AG20443 (cell line): ENCODE measurements at regions not wholly inside any gene's neighbourhood (a gene's known extent, or its start where the extent isn't known, plus 50 kb on each side); places are given as distances from the start of the nearest gene placed in this dataset.

Experiments
- DNase-seq: peaks from one replicate; pipeline ENCODE4 v3.0.0; 2012; ENCODE audit warnings: low spot score, mixed read lengths

DNA sequence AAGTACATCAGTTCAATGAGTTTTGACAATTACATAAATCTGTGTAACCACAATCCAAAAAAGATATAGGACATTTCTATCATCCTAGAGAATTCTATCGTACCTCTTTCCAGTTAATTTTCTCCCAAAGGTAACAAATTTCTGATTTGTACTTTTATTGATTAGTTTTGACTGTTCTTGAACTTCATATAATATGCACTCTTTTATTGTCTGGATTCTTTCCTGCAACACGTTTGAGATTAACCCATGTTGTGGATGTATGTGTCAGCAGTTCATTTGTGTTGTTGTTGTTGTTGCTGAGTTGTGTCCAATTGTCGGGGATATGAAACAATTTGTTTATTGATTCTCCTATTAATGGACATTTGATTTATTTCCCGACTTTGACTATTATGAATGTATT is 145.9 kb upstream of the WDR11 start:
- no peak for DNase-seq

DNA sequence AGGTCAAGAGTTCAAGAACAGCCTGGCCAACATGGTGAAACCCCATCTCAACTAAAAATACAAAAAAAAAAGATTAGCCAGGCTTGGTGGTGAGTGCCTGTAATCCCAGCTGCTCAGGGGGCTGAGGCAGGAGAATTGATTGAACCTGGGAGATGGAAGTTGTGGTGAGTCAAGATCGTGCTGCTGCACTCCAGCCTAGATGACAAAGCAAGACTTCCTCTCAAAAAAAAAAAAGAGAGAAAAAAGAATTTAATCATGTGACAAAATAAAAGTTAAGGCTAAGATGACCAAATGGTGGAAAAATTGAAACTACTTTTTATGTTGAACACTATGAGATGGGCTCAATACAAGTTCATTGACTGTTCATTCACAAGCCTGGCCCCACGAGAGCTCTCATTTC is 141.1 kb upstream of the WDR11 start:
- DNase-seq = no peak

DNA sequence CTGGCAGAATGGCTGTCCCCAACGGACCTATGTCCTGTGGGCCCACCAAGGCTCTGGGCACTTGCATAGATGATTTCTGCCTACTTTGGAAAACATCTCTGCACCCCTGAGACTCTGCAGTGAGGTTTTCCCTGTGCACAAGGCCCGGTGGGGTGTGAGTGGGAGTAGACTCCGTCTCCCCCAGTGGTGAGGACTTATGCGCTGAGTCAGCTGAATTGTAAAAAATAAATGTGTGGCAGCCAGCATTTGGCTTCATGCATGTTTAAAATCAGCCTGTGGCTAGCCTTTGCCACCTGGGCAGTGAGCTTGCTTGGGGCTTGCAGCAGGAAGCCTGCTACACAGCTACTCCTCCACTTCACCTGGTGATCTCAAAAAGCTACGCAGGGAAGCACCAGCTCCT is 139.3 kb upstream of the WDR11 start:
- no peak for DNase-seq

DNA sequence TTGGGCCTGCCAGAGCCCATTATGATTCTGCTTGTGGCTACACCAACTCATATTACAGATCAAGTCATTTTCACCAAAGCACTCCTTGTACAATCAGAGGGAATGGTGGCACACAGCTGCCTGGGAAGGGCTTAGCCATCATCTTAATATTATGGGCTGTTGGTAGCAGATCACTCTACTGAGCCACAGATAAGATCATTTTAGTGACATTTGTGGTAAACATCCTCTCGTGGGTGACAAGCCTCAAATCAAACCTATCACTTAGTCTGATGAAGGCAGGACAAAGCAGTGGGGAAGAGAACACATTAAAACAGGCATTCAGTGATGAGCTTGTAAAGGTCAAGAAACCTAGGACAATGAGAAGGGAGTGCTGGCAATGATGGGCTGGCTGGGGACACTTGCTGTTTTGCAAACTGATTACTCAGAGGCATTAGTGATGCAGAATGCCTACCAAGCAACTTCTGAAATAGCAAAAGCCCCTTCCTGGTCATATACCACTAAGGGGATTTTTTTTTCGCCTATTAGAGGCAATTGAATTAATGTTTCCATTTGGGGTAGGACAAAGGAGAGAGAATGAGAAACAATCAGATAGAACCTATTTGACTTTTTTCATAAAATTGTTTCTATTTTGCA is 137.5 kb upstream of the WDR11 start:
- no peak for DNase-seq

DNA sequence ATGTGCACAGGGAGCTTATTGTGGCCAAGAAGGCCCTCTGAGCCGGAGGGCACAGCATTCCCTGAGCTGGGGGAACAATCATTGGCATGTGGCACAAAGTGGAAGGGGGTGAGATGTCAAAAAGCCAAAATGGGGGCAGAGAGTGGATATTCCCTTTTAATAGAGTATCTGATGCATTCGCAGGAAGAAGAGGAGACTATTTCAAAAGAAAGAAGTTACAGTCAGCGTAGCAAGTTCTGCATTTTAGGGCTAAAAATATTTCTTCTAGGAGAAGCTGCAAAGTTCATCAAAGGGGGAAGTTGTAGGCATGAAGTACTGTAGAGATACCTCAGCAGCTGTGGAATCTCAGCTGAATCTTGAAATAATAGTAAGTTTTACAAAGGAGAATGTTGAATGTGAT is 136.0 kb upstream of the WDR11 start:
- DNase-seq = no peak

DNA sequence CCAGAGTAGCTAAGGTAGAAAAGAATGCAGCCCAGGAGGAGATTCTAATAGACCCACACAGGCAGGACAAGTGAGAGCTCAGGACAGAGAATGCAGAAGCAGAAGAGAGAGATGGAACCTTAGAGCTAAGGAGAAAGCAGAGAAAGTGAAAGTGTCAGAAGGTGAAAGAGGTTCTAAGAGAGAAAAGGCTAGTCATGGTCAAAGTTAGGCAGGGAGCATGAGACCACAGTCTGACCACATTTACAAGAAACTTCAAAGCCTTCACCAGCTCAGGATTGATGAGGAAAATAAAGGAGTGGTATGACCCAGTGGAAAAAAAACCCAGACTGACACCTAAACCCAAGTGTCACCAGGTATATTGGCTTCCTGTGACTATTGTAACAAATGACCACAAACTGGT is 131.8 kb upstream of the WDR11 start:
- DNase-seq = no peak

DNA sequence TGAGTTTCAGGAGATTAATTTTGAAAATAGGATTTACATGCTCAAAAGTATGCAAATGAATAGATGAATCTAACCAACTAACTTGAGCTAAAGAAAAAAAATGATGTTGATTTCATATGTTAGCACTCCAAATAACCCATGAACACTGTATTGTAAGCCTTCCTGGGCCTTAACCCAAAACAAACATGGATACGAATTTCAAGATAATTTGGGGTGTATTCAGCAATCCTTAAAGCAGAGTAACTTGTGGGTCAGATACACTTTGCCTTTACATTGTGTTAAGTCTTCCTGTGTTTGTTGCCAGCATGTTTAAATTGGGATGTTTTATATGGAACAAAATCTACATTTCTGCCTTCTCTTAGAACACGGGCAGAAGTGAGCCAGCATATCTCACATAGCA is 124.2 kb upstream of the WDR11 start:
- no peak for DNase-seq

DNA sequence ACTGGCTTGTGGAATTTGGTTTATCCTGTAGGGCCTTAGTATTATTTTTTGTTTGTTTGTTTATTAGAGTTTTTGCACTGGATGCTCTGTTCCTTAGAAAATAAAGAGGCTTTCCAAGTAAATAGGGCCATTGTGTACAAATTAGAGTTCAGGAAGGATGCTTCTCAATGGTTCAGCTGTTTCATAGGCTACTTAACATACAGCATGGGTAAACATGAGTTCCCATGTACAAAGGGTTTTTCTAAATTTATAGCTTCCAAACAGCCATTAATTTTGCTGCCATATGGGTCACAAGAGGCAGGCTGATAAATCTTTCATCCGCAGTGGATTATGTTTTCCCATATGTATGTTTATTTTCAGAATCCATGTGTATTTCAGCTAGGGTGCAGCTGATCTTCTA is 121.6 kb upstream of the WDR11 start:
- DNase-seq = no peak

DNA sequence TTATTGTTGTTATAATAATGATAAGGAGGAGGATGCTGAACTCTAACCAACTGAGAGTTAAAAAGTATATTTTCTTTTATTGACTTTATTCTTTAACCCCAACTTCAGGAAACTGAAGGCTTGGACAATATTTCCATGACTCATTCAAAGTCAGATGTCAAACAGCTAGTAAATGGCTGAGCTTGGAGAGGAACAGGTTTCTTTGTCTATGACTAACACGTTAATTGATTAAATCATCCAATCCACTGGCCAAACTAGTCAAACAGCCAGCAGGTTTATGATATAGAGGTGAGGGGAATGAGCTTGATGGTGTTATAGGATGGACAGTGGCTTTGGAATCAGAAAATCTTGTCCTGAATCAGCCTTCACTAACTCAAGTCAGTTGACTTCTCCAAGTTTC is 119.1 kb upstream of the WDR11 start:
- no peak for DNase-seq

DNA sequence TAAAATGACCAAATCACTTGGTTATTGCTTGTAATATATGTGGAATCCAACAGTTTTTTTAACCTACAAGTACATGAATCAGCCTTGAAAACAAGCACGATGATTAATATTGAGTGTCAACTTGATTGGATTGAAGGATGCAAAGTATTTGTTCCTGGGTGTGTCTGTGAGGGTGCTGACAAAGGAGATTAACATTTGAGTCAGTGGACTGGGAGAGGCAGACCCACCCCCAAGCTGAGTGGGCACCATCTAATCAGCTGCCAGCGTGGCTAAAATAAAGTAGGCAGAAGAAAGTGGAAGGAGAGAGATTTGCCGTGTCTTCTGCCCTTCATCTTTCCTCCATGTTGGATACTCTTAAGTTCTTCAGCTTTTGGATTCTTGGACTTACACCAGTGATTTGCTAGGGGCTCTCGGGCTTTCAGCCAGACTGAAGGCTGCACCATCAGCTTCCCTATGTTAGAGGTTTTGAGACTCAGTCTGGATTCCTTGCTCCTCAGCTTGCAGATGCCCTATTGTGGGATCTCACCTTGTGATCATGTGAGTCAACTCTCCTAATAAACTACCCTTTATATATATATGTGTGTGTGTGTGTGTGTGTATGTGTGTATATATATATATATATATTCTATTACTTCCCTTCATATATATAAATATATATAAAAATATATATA is 118.4 kb upstream of the WDR11 start:
- DNase-seq = no peak

DNA sequence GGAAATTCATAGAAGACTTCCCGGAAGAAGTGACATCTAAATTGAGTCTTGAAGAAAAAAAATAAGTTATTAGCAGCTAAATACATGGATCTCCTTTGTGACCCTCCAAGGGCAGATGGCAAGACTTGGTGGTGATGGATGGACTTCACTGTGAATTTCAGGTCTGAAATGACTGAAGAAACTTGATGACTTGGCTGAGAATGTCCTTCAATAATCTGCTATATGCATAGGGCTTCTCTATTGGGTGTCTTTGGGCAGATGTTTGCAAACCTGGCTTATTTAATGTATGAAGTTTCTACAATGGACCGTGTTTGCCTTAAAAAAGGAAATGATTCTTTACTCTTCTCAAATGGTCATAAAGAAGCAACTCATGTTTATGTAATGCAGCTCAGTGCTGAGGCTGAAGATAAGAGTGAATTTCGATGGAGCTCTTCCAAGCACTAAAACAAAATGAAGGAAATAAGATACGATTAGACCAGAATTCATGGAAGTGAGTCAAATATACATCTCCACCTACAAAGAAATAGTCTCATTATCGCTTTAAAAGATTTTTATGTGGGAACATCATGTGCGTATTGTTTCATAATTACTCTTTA is 116.6 kb upstream of the WDR11 start:
- no peak for DNase-seq

DNA sequence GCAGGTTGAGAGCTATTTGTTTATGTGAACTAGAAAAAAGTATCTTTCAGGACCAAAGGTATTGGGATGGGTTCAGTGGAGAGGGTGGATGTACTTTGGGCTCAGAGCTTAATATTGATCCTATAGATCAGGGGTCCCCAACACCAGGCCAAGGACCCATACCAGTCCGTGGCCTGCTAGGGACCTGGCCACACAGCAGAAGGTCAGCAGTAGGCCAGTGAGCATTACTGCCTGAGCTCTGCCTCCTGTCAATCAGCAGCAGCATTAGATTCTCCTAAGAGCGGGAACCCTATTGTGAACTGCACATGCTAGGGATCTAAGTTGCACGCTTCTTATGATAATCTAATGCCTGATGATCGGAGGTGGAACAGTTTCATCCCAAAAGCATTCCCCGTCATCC is 115.8 kb upstream of the WDR11 start:
- DNase-seq = no peak

DNA sequence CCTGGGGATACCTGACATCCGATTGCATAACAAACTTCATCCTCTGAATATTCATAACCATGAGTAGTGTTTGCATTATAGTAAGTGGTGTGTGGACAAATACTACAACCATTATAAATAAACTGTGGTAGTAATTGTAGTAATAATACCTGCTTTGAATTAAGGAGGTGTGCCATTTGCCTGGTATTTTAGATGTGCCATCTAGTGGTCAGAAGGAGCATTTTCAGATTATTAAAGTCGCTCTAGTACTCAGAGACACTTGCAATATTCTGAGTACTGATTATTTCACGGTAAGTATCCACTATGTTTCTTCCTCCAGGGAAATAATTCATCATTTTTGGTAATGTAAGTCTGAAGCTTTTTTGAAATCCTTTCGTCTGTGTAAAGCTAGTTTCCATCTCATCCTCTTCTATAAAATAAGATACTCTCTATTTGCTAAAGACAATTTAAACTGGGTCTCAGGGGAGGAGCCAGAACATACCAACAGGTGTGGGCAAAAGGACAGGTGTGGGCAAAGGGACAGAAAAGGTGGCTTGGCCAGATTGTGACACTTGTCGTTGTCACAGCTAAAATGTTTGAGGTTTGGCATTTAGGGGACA is 115.3 kb upstream of the WDR11 start:
- DNase-seq = peak; percentile 21

DNA sequence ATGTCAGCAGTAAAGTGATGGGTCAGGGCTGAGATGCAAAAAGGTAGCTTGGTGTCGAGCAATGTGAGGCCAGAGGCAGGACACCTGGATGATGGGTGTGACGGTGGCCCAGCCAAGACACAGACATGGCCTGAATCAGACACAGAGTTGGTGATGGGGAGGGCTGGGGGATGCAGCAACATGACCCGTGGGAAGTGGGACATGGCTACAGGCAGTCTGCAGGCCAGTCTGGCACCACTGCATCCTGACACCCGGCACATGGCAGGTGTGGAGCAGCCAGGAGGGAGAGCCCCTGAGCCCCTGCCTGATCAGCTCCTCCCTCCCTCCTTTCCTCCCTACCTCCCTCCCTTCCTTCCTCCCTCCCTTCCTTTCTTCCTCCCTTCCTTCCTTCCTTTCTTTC is 114.8 kb upstream of the WDR11 start:
- no peak for DNase-seq

DNA sequence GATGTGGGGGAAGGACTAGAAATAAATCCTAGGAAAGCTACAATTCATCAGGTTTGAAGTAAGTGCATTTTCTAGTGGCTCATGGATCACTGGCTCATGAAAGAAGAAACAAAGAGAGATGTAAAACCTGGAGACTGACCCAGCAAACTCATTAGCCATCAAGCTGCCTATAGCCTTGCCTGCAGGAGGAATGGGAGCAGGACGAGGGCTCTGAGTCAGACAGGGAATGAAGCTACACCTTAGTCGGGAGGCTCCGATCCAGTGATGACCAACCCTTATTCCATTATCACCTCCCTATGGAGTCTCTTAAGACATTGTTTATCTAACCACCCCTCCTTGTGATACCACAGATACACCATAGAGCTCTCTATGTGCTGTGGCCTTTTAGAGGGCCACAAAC is 112.5 kb upstream of the WDR11 start:
- DNase-seq = no peak

DNA sequence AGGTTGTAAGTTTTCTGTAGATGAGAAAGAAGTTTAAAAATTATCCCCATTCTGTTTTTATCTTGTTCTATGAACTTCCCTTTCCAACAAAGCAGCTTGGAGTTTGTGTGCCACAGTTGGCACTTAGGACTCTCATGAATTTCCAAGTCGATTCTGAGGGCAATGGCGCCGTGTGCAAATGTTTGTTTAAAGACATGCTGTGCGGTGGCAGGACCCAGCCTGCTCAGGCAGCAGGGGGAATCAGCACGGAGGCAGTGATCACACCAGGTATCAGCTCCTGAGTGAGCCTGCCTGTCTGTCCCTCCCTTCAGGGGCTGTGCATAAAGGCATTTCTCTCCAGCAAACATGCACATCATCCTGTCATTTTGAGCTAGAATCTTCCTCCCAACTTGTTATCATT is 109.8 kb upstream of the WDR11 start:
- DNase-seq = no peak

DNA sequence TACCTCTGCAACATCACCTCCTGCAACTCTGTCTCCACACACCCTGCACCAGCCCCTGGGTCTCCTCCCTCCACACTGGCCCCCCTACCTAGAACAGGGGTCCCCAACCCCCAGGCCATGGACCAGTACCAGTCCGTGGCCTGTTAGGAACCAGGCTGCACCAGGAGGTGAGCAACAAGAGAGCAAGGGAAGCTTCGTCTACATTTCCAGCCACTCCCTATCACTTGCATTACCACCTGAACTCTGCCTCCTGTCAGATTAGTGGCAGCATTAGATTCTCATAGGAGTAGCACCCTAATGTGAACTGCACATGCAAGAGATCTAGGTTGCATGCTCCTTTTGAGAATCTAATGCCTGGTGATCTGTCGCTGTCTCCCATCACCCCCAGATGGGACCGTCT is 108.8 kb upstream of the WDR11 start:
- DNase-seq = no peak

DNA sequence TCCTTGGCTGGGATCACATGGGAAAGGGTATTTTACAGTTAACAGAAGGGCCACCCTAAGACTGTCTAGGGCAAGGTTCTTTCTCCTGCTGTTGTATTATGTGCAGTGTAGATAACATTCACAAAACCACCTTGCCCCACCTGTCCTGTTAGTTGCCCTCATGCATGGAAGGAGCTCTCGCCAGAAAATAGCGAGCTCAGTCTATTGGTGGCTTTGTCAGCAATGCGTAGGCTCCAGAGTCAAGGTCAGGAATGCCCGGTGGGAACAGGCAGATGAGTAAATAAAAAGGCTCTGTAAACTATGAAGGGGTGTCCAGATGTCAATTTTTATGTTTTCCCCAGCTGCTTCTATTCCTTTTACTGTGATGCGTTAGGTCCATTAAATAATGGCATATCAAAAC is 107.1 kb upstream of the WDR11 start:
- no peak for DNase-seq

DNA sequence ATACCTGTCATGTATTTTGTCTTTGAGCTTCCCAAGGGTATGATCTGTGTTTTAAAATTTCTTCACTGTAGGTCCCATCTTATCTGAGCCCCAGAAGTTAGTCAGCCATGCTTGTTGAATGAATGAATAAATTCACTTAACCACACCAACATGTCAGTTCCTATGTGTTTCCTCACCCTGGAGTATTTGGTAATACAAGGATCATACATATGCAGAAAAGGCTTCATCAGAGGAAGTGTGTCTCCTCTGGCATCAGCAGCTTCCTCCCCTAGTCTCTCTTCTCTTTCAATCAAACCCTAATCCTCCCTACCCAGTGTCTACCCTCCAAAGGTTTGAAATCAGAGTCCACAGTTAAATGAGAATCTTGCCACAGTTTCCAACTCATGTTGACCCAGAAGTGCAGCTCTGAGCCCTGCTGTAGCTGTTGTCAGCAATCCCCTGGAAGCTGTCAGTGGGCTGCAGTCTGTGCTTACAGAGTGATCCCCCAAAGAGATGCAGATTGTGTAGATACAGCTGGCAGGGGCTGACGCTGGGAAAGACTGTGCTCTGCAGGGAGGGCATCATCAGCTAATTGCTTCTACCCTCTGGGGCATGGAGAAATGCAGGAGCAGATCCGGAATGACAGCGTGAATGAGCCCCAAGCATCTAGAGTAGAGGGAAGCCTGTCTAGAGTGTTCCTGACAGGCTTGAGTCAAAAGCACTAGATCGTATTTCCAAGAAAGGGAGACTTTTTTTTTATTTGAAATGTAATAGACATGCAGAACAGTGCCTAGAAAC is 105.0 kb upstream of the WDR11 start:
- DNase-seq = no peak

DNA sequence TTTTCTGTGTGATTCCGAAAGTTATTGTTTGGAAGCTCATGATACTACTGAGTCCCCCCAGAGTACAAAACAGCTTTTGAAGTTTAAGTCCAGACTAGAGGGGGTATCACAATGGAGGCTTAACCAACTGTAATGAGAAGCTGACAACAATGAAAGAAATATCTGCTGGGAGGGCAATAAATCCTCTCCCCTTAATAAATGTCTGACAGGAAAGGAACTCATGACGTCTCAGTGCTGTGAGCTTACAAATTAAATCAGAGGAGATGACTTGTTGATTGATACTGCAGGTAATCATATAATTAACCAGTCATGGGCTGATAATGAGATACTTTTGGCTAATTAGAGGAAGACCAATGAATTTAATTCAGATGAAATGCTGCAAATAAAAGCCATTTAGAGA is 102.6 kb upstream of the WDR11 start:
- no peak for DNase-seq

DNA sequence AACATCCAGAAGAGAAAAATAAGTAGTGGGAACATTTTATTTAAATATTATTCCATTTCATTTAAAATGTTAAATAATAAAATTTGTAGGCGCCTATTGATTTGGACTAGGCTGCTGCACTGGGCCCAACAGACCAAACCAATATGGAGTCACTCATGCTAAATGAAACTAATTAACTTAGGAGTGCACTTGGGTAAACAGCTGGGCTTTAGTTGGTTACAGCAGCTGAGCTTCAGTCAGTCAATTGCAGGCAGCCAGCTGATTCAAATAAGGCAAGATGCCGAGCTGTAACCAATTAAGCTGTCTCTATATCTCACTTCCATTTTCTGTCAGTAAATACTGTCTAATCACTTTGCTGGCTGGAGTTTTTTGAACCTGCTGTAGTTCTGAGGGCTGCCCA is 102.1 kb upstream of the WDR11 start:
- DNase-seq = no peak

DNA sequence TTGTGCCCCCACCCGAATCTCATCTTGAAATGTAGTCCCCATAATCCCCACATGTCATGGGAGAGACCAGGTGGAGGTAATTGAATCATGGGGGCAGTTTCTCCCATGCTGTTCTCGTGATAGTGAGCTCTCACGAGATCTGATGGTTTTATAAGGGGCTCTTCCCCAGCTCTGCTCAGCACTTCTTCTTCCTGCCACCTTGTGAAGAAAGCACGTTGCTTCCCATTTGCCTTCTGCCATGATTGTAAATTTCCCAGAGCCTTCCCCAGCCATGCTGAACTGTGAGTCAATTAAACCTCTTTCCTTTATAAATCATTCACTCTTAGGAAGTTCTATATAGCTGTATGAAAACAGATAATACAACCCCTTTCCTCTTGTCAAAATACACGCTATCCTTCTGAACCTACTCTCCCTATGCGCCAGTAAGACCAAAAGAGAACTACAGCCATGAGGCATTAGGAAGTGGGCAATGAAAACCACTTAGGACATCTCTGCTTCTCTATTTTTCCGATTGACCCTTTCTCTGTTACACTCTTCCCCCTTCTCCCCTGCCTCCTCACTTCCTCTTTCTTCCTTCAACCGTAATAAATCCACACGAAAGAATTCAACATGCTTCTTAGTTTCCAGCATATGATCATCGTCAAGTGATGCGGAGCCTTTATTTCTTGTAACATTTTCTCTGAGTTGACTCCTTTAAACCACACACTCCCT is 101.2 kb upstream of the WDR11 start:
- no peak for DNase-seq
